IPS-20b (cell line): ENCODE measurements at regions not wholly inside any gene's neighbourhood (a gene's known extent, or its start where the extent isn't known, plus 50 kb on each side); places are given as distances from the start of the nearest gene placed in this dataset.
"Not testable (repeated sequence)": the region's sequence is repeated elsewhere in the genome, so short reads cannot be mapped to it uniquely, and the experiment has no call there.

Experiments
- H3K27ac ChIP-seq: one replicate; pipeline ENCODE4 v1.5.1; 2013; ENCODE audit warnings: low read length
- H3K27me3 ChIP-seq: 2 replicates; pipeline ENCODE4 v1.6.1; 2013; ENCODE audit warnings: mild to moderate bottlenecking, low read length, inconsistent platforms; ENCODE audit not compliant: insufficient read depth
- H3K36me3 ChIP-seq: 2 replicates; pipeline ENCODE4 v1.6.1; 2013; ENCODE audit warnings: low read depth, mild to moderate bottlenecking, inconsistent platforms, low read length, moderate library complexity; ENCODE audit not compliant: insufficient read depth
- H3K4me1 ChIP-seq: 2 replicates; pipeline ENCODE4 v1.6.1; 2013; ENCODE audit warnings: mild to moderate bottlenecking, control low read depth, inconsistent platforms, low read length, moderate library complexity; ENCODE audit not compliant: insufficient read depth
- H3K4me3 ChIP-seq: 2 replicates; pipeline ENCODE4 v1.5.1; 2013; ENCODE audit warnings: mild to moderate bottlenecking, low read length, inconsistent platforms
- H3K9ac ChIP-seq: 2 replicates; pipeline ENCODE4 v1.6.1; 2013; ENCODE audit warnings: low read depth, mild to moderate bottlenecking, inconsistent platforms, low read length, moderate library complexity
- H3K9me3 ChIP-seq: 2 replicates; pipeline ENCODE4 v1.6.1; 2013; ENCODE audit warnings: mild to moderate bottlenecking, low read depth, low read length, inconsistent platforms; ENCODE audit not compliant: insufficient read depth

- H3K27me3 ChIP-seq, H3K9ac ChIP-seq, H3K27ac ChIP-seq, H3K36me3 ChIP-seq, H3K9me3 ChIP-seq, H3K4me3 ChIP-seq, H3K4me1 ChIP-seq: not testable (repeated sequence)
Measured at GRCh38 chr2:87212938-87213337, 191.3 kb upstream of the PLGLB1 start.

GRCh38 chr2:87217005-87217404 is 195.4 kb upstream of the PLGLB1 start:
- not testable (repeated sequence) for H3K4me3 ChIP-seq, H3K27ac ChIP-seq, H3K27me3 ChIP-seq, H3K9me3 ChIP-seq, H3K36me3 ChIP-seq, H3K4me1 ChIP-seq, H3K9ac ChIP-seq

GRCh38 chr2:87217741-87218410 is 196.2 kb upstream of the PLGLB1 start:
- H3K36me3 ChIP-seq, H3K9ac ChIP-seq, H3K4me1 ChIP-seq, H3K9me3 ChIP-seq, H3K4me3 ChIP-seq, H3K27me3 ChIP-seq, H3K27ac ChIP-seq: not testable (repeated sequence)

- not testable (repeated sequence) for H3K4me3 ChIP-seq, H3K27me3 ChIP-seq, H3K36me3 ChIP-seq
Measured at GRCh38 chr2:87220651-87221050, 199.0 kb upstream of the PLGLB1 start.

GRCh38 chr2:87222131-87222530 is 200.5 kb upstream of the PLGLB1 start:
- not testable (repeated sequence) for H3K27ac ChIP-seq, H3K4me3 ChIP-seq, H3K9me3 ChIP-seq

More at GRCh38 chr2:87220651-87221050, 199.0 kb upstream of the PLGLB1 start:
- not testable (repeated sequence) for H3K27ac ChIP-seq, H3K4me1 ChIP-seq, H3K9me3 ChIP-seq, H3K9ac ChIP-seq

GRCh38 chr2:87223873-87224272 is 202.2 kb upstream of the PLGLB1 start:
- H3K9me3 ChIP-seq, H3K4me1 ChIP-seq, H3K27me3 ChIP-seq, H3K9ac ChIP-seq, H3K4me3 ChIP-seq, H3K27ac ChIP-seq, H3K36me3 ChIP-seq: not testable (repeated sequence)

More at GRCh38 chr2:87222131-87222530, 200.5 kb upstream of the PLGLB1 start:
- H3K27me3 ChIP-seq, H3K36me3 ChIP-seq, H3K9ac ChIP-seq, H3K4me1 ChIP-seq: not testable (repeated sequence)

GRCh38 chr2:87229091-87229689 is 207.5 kb upstream of the PLGLB1 start:
- H3K4me3 ChIP-seq, H3K4me1 ChIP-seq, H3K36me3 ChIP-seq, H3K9me3 ChIP-seq, H3K9ac ChIP-seq, H3K27me3 ChIP-seq, H3K27ac ChIP-seq: not testable (repeated sequence)

GRCh38 chr2:87229964-87230363 is 208.3 kb upstream of the PLGLB1 start:
- not testable (repeated sequence) for H3K9me3 ChIP-seq, H3K4me1 ChIP-seq, H3K36me3 ChIP-seq, H3K27me3 ChIP-seq, H3K27ac ChIP-seq, H3K4me3 ChIP-seq, H3K9ac ChIP-seq

GRCh38 chr2:87235333-87235981 is 213.8 kb upstream of the PLGLB1 start:
- H3K9me3 ChIP-seq, H3K27me3 ChIP-seq, H3K4me3 ChIP-seq, H3K4me1 ChIP-seq, H3K27ac ChIP-seq, H3K36me3 ChIP-seq, H3K9ac ChIP-seq: not testable (repeated sequence)

GRCh38 chr2:87237570-87238336 is 216.1 kb upstream of the PLGLB1 start:
- H3K4me3 ChIP-seq, H3K27ac ChIP-seq, H3K27me3 ChIP-seq, H3K9me3 ChIP-seq, H3K4me1 ChIP-seq, H3K9ac ChIP-seq, H3K36me3 ChIP-seq: not testable (repeated sequence)

- not testable (repeated sequence) for H3K4me1 ChIP-seq, H3K27me3 ChIP-seq, H3K36me3 ChIP-seq, H3K9me3 ChIP-seq, H3K4me3 ChIP-seq, H3K27ac ChIP-seq, H3K9ac ChIP-seq
Measured at GRCh38 chr2:87239558-87240215, 218.0 kb upstream of the PLGLB1 start.
